PC-3 (cell line): ENCODE measurements at regions not wholly inside any gene's neighbourhood (a gene's known extent, or its start where the extent isn't known, plus 50 kb on each side); places are given as distances from the start of the nearest gene placed in this dataset.

Experiments used
- CTCF ChIP-seq: fragments of 300-600 bp; sonication (generic); conservative IDR thresholded peaks from 2 replicates; pipeline ENCODE4 v1.5.1; 2017; ENCODE audit warnings: antibody characterized with exemption, low read depth, mild to moderate bottlenecking, low read length
- EZH2 ChIP-seq: fragments of 300-600 bp; sonication (generic); IDR thresholded peaks from one replicate; pipeline ENCODE4 v1.6.1; 2017; ENCODE audit warnings: antibody characterized with exemption, mild to moderate bottlenecking, low read length; ENCODE audit not compliant: unreplicated experiment

GRCh38 chr3:72250725-72251124 is 465.8 kb upstream of the PROK2 start:
- no peak for TF ChIP-seq CTCF
- TF ChIP-seq EZH2: no peak
